Muscle of leg (tissue), 3 donors: ENCODE measurements at regions not wholly inside any gene's neighbourhood (a gene's known extent, or its start where the extent isn't known, plus 50 kb on each side); places are given as distances from the start of the nearest gene placed in this dataset.

ENCODE experiments used
- DNase-seq: peaks from one replicate; pipeline ENCODE4 v3.0.0; 2013
- H3K27ac ChIP-seq: one replicate; pipeline ENCODE4 v1.5.1; 2013; ENCODE audit warnings: mild to moderate bottlenecking, low read length, control low read depth
- H3K27me3 ChIP-seq: one replicate; pipeline ENCODE4 v1.6.1; 2013; ENCODE audit warnings: low read length; ENCODE audit not compliant: control insufficient read depth, insufficient read depth
- H3K36me3 ChIP-seq: one replicate; pipeline ENCODE4 v1.6.1; 2013; ENCODE audit warnings: low read length; ENCODE audit not compliant: control insufficient read depth, insufficient read depth
- H3K4me1 ChIP-seq: one replicate; pipeline ENCODE4 v1.6.1; 2013; ENCODE audit warnings: low read length; ENCODE audit not compliant: control insufficient read depth, insufficient read depth
- H3K4me3 ChIP-seq: one replicate; pipeline ENCODE4 v1.5.1; 2013; ENCODE audit warnings: low read length, control low read depth
- H3K9me3 ChIP-seq: replicated peaks from 2 replicates; pipeline ENCODE4 v1.6.1; 2013; ENCODE audit warnings: low read depth, low read length; ENCODE audit not compliant: control insufficient read depth
- WGBS: methylation state at CpG from one replicate; pipeline ENCODE4 v1.1.5; 2013; ENCODE audit warnings: missing lambda C conversion rate; ENCODE audit not compliant: insufficient coverage; 5-methylcytosine and 5-hydroxymethylcytosine counted together

- no peak for DNase-seq
- WGBS, result 56% methylated on average over 5 of the region's 6 CpGs
- Histone ChIP-seq H3K27me3 (no peaks in the 10 kb centered on the region), H3K36me3 (no peaks in the 10 kb centered on the region), H3K4me1 (peaks cover 10% of the 10 kb centered on the region), H3K4me3 (no peak overlapping the region), H3K9me3 (no peaks in the 10 kb centered on the region), H3K27ac (no peak overlapping the region)
These were observed 248.3 kb upstream of the GATB start for GRCh38 chr4:152009031-152009670.

GRCh38 chr4:152007111-152007510 lies 246.3 kb upstream of the GATB start:
- Histone ChIP-seq H3K36me3 (no peaks in the 10 kb centered on the region), H3K27ac (no peak overlapping the region), H3K9me3 (no peaks in the 10 kb centered on the region), H3K4me3 (no peak overlapping the region), H3K27me3 (no peaks in the 10 kb centered on the region), H3K4me1 (peaks cover 10% of the 10 kb centered on the region)
- 72% methylated on average over 2 of the region's 3 CpGs for whole genome bisulfite sequencing
- no peak for DNase-seq

- Histone ChIP-seq H3K27ac (no peak overlapping the region), H3K27me3 (no peaks in the 10 kb centered on the region), H3K4me1 (peaks cover 4% of the 10 kb centered on the region), H3K36me3 (no peaks in the 10 kb centered on the region), H3K4me3 (no peak overlapping the region), H3K9me3 (no peaks in the 10 kb centered on the region)
- 65% methylated on average over 5 of the region's 7 CpGs for whole genome bisulfite sequencing
- no peak for DNase-seq
These were observed 244.0 kb upstream of the GATB start for GRCh38 chr4:152004801-152005200.

- Histone ChIP-seq H3K4me1 (no peaks in the 10 kb centered on the region), H3K27me3 (no peaks in the 10 kb centered on the region)
These were observed 239.7 kb upstream of the GATB start for GRCh38 chr4:152000518-152000917.

GRCh38 chr4:151998723-151999122 lies 237.9 kb upstream of the GATB start:
- no peak overlapping the region for H3K27ac ChIP-seq
- WGBS, result 77% methylated on average over 8 of the region's 9 CpGs

More at GRCh38 chr4:152000518-152000917, 239.7 kb upstream of the GATB start:
- no peak for DNase-seq
- no peak overlapping the region for H3K27ac ChIP-seq
- H3K9me3 ChIP-seq, result no peaks in the 10 kb centered on the region
- no peak overlapping the region for H3K4me3 ChIP-seq
- no peaks in the 10 kb centered on the region for H3K36me3 ChIP-seq

GRCh38 chr4:151997461-151997860 lies 236.7 kb upstream of the GATB start:
- Histone ChIP-seq H3K36me3 (no peaks in the 10 kb centered on the region), H3K27me3 (no peaks in the 10 kb centered on the region), H3K27ac (no peak overlapping the region), H3K4me3 (no peak overlapping the region), H3K9me3 (no peaks in the 10 kb centered on the region), H3K4me1 (no peaks in the 10 kb centered on the region)
- WGBS, result 86% methylated on average over 1 of the region's 2 CpGs
- DNase-seq, result no peak

More at GRCh38 chr4:151998723-151999122, 237.9 kb upstream of the GATB start:
- Histone ChIP-seq H3K9me3 (no peaks in the 10 kb centered on the region), H3K4me1 (no peaks in the 10 kb centered on the region), H3K27me3 (no peaks in the 10 kb centered on the region), H3K4me3 (no peak overlapping the region), H3K36me3 (no peaks in the 10 kb centered on the region)
- no peak for DNase-seq

- Histone ChIP-seq H3K36me3 (no peaks in the 10 kb centered on the region), H3K27ac (no peak overlapping the region), H3K4me1 (no peaks in the 10 kb centered on the region), H3K27me3 (no peaks in the 10 kb centered on the region), H3K4me3 (no peak overlapping the region), H3K9me3 (no peaks in the 10 kb centered on the region)
- no peak for DNase-seq
- WGBS, result 90% methylated on average over 2 of the region's 3 CpGs
These were observed 233.6 kb upstream of the GATB start for GRCh38 chr4:151994429-151994828.

- H3K27ac ChIP-seq, result no peak overlapping the region
- 75% methylated on average over 5 of the region's 8 CpGs for WGBS
These were observed 232.7 kb upstream of the GATB start for GRCh38 chr4:151993521-151993920.

GRCh38 chr4:151992332-151993154 lies 231.7 kb upstream of the GATB start:
- Histone ChIP-seq H3K36me3 (no peaks in the 10 kb centered on the region), H3K4me1 (no peaks in the 10 kb centered on the region), H3K4me3 (no peak overlapping the region), H3K27me3 (no peaks in the 10 kb centered on the region), H3K9me3 (no peaks in the 10 kb centered on the region), H3K27ac (no peak overlapping the region)
- DNase-seq, result no peak
- WGBS, result no CpG with 5 or more reads among the region's 5 CpGs

More at GRCh38 chr4:151993521-151993920, 232.7 kb upstream of the GATB start:
- Histone ChIP-seq H3K4me1 (no peaks in the 10 kb centered on the region), H3K27me3 (no peaks in the 10 kb centered on the region), H3K9me3 (no peaks in the 10 kb centered on the region), H3K4me3 (no peak overlapping the region), H3K36me3 (no peaks in the 10 kb centered on the region)
- DNase-seq, result no peak

GRCh38 chr4:151991884-151992167 lies 231.0 kb upstream of the GATB start:
- Histone ChIP-seq H3K27me3 (no peaks in the 10 kb centered on the region), H3K36me3 (no peaks in the 10 kb centered on the region), H3K27ac (no peak overlapping the region), H3K9me3 (no peaks in the 10 kb centered on the region), H3K4me1 (no peaks in the 10 kb centered on the region), H3K4me3 (no peak overlapping the region)
- WGBS, result no CpG with 5 or more reads among the region's 2 CpGs
- DNase-seq, result no peak
